Gastrocnemius medialis (tissue), 4 donors: ENCODE measurements at regions not wholly inside any gene's neighbourhood (a gene's known extent, or its start where the extent isn't known, plus 50 kb on each side); places are given as distances from the start of the nearest gene placed in this dataset.

Experiments
- ATAC-seq, 2 donors: fragments of 150-250 bp; one replicate each; pipeline ENCODE4 v1.9.1; 2016
- DNase-seq, 2 donors: peaks; one replicate each; pipeline ENCODE4 v3.0.0-alpha.2; 2019
- H3K27ac ChIP-seq, 4 donors: fragments of 200-600 bp; sonication (generic); 1 replicate in 1 of 4; 2 replicates in 3 of 4; pipeline ENCODE4 v1.5.1; 2016 to 2018; ENCODE audit warnings: mild to moderate bottlenecking in 2 of 4, moderate library complexity in 1 of 4
- H3K27me3 ChIP-seq, 3 donors: fragments of 200-600 bp; sonication (generic) in 2 of 3; 1 replicate in 1 of 3; 2 replicates in 2 of 3; pipeline versions ENCODE4 v1.5.1 to v1.6.0; 2016 to 2019; ENCODE audit warnings: mild to moderate bottlenecking in 1 of 3, moderate library complexity in 1 of 3
- H3K36me3 ChIP-seq, 2 donors: fragments of 200-600 bp; sonication (generic) in 1 of 2; one replicate each; pipeline ENCODE4 v1.5.1; 2017 to 2018
- H3K4me1 ChIP-seq, 2 donors: fragments of 200-600 bp; sonication (generic) in 1 of 2; one replicate each; pipeline ENCODE4 v1.5.1; 2016 to 2017; ENCODE audit warnings: mild to moderate bottlenecking in 2 of 2
- H3K4me3 ChIP-seq, 4 donors: fragments of 200-600 bp; sonication (generic) in 3 of 4; 1 replicate in 1 of 4; 2 replicates in 3 of 4; pipeline ENCODE4 v1.5.1; 2016 to 2019; ENCODE audit warnings: mild to moderate bottlenecking in 2 of 4
- H3K9me3 ChIP-seq, 3 donors: fragments of 200-600 bp; sonication (generic) in 2 of 3; 1 replicate in 1 of 3; 2 replicates in 2 of 3; pipeline ENCODE4 v1.5.1; 2016 to 2019
- POLR2A ChIP-seq, 2 donors: fragments of 450-650 bp; IDR thresholded peaks; one replicate each; pipeline ENCODE4 v1.6.1; 2017; ENCODE audit warnings: antibody characterized with exemption in 2 of 2, mild to moderate bottlenecking in 2 of 2, moderate library complexity in 2 of 2
- in situ Hi-C, 4 donors: fragments of 200-750 bp; cut with MboI; loops; one replicate each; pipeline versions ENCODE4 v1.15.0 to v1.8.0; 2017; ENCODE audit warnings: low sequenced_read_pairs in 4 of 4
- intact Hi-C: fragments of 100-400 bp; cut with DNase I; formaldehyde crosslinking; loops from one replicate; pipeline ENCODE4 v1.15.1; 2023; ENCODE audit warnings: low total_unique reads
- TF ChIP-seq, protein P1 (sequence below), 5 experiments: fragments of 450-650 bp in 3 of 5; fragments of 200-600 bp in 2 of 5; sonication (generic) in 2 of 5; IDR thresholded peaks in 4 of 5; conservative IDR thresholded peaks in 1 of 5; 1 replicate in 4 of 5; 2 replicates in 1 of 5; pipeline ENCODE4 v1.5.1; 2016 to 2019; ENCODE audit warnings: antibody characterized with exemption in 5 of 5, mild to moderate bottlenecking in 3 of 5, moderate library complexity in 3 of 5

DNA sequence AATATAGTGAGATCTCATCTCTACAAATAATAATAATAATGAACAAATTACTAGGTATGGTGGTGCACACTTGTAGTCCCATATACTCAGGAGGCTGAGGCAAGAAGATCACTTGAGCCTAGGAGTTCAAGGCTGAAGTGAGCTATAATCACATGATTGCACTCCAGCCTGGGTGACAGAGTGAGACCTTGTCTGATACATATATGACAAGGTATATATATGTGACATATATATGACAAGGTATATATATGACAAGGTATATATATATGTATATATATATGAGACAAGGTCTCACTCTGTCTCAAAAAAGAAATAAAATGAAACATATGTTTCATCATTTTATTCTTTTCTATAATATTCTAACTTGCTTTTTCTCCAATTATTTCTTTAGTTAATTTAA lies 278.1 kb upstream of the TET2 start:
- Histone ChIP-seq H3K27me3 (no peaks in the 10 kb centered on the region), H3K4me1 (no peaks in the 10 kb centered on the region), H3K4me3 (no peak overlapping the region), H3K9me3 (no peaks in the 10 kb centered on the region), H3K36me3 (no peaks in the 10 kb centered on the region), H3K27ac (no peak overlapping the region)
- in situ Hi-C loops (loop anchor here in 1 of 4 donors (25.0 kb wide), 1 partner anchor 806 kb away; no protein-coding TSS in a partner anchor), intact Hi-C loops (no loop called here)
- DNase-seq (no peak), ATAC-seq (no peak)
- TF ChIP-seq POLR2A (IDR thresholded peaks at IDR 0.05): no peak
- TF ChIP-seq, protein P1, sequence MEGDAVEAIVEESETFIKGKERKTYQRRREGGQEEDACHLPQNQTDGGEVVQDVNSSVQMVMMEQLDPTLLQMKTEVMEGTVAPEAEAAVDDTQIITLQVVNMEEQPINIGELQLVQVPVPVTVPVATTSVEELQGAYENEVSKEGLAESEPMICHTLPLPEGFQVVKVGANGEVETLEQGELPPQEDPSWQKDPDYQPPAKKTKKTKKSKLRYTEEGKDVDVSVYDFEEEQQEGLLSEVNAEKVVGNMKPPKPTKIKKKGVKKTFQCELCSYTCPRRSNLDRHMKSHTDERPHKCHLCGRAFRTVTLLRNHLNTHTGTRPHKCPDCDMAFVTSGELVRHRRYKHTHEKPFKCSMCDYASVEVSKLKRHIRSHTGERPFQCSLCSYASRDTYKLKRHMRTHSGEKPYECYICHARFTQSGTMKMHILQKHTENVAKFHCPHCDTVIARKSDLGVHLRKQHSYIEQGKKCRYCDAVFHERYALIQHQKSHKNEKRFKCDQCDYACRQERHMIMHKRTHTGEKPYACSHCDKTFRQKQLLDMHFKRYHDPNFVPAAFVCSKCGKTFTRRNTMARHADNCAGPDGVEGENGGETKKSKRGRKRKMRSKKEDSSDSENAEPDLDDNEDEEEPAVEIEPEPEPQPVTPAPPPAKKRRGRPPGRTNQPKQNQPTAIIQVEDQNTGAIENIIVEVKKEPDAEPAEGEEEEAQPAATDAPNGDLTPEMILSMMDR (IDR thresholded peaks at IDR 0.05 in 4 of 5, conservative IDR thresholded peaks at IDR 0.05 in 1 of 5): no peak

DNA sequence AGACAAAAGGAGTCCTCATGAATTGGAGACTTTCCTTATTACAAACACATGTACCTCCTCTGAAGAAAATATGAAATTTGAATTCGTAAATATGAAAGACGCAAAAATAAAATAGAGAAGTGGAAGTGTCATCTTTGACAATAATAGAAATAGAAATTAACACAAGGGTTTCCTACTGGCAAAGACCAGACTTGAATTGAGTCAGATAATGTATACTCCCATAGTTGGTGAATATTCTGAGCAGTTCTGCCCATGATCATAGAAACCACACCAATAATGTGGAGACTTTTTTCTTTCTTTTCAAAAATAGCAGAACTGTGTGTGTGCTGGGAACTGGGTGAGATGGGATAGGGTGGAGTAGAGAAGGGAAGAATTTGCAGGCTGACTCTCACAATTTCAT lies 277.7 kb upstream of the TET2 start:
- Histone ChIP-seq H3K27me3 (no peaks in the 10 kb centered on the region), H3K27ac (no peak overlapping the region), H3K36me3 (no peaks in the 10 kb centered on the region), H3K4me3 (no peak overlapping the region), H3K9me3 (no peaks in the 10 kb centered on the region), H3K4me1 (no peaks in the 10 kb centered on the region)
- no peak for ATAC-seq
- TF ChIP-seq, protein P1 (IDR thresholded peaks at IDR 0.05 in 4 of 5, conservative IDR thresholded peaks at IDR 0.05 in 1 of 5): no peak
- no peak for TF ChIP-seq POLR2A (IDR thresholded peaks at IDR 0.05)
- in situ Hi-C loops: loop anchor here in 1 of 4 donors (25.0 kb wide), 1 partner anchor 807 kb away; no protein-coding TSS in a partner anchor
- DNase-seq: no peak
- intact Hi-C loops: no loop called here

DNA sequence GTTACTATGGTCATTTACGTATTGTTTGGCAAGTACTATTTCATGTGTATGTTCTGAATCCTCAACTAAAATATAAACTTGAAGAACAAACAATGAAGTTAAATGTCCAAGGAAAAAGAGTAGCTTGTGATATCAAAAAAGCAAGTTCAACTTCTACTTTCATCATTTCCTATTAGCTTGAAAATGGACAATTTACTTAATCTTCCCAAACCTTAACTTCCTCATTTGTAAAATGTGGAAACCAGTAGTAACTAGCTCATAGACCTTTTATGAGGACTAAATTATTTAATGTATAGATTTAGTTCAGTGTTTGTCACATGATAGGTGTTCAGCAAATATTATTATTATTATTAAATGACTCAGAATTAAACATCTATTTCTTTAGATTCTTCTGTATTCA lies 276.8 kb upstream of the TET2 start:
- no peak overlapping the region for H3K4me3 ChIP-seq
- no peak for ATAC-seq
- H3K27ac ChIP-seq: no peak overlapping the region
- intact Hi-C loops (no loop called here), in situ Hi-C loops (loop anchor here in 1 of 4 donors (25.0 kb wide), 1 partner anchor 808 kb away; no protein-coding TSS in a partner anchor)
- H3K36me3 ChIP-seq: no peaks in the 10 kb centered on the region
- no peaks in the 10 kb centered on the region for H3K4me1 ChIP-seq
- no peak for DNase-seq
- no peak for TF ChIP-seq POLR2A (IDR thresholded peaks at IDR 0.05)
- no peaks in the 10 kb centered on the region for H3K9me3 ChIP-seq
- H3K27me3 ChIP-seq: no peaks in the 10 kb centered on the region

DNA sequence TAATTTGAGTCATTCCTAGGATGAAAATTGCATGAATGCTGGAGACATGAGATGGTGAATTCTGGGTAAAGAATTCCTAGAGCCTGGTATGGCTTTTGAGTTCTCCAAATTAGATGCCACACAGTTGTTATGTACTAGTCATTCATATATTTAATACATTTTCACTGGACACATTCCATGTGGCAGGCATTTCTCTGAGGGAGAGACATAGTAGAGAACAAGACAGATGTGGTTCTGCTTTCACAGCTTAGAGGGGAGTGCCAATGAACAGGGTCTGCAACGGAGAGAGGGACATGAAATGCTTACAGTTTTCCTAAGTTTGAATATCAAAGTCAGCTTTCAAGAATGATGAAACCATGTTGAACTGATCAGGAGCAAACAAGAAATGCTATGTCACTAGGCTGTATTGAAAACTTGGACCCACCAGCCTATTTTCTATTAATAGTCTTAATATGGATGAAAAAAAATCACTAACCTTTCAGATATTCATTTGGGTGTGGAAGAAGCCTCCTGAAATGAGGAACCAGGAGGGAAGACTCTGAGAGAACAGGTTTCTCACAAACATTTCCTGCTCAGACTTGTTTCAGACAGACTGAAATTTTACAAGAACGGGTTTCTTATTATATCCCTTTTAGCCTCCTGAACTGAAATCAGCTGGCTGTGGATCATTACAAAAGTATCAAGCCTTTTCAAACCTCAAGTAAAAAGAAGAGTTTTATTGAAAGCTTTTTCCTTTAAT lies 276.0 kb upstream of the TET2 start:
- in situ Hi-C loops: loop anchor here in 1 of 4 donors (25.0 kb wide), 1 partner anchor 808 kb away; no protein-coding TSS in a partner anchor
- Histone ChIP-seq H3K27ac (no peak overlapping the region), H3K4me3 (no peak overlapping the region), H3K9me3 (no peaks in the 10 kb centered on the region), H3K27me3 (no peaks in the 10 kb centered on the region), H3K36me3 (no peaks in the 10 kb centered on the region), H3K4me1 (no peaks in the 10 kb centered on the region)
- ATAC-seq (no peak), DNase-seq (no peak)
- TF ChIP-seq, protein P1 (IDR thresholded peaks at IDR 0.05 in 4 of 5, conservative IDR thresholded peaks at IDR 0.05 in 1 of 5): no peak
- TF ChIP-seq POLR2A (IDR thresholded peaks at IDR 0.05): no peak
- intact Hi-C loops: no loop called here

DNA sequence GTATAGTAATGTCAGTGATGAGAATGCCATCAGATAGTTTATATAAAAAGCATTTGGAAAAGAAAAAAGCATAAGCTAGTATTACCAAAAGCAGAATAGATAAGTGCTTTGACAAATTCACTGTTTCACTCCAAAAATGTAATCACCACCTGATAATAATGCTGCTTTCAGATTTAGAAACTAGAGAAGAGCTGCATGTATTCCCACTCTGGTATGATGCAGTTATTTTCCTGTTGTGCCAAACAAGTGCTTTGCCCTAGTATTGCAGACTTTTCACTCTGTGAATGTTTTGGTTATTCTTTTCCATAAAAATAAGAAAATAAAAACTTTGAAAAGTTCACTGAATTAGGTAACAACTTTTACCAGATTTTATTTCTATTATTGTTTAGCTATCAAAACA lies 267.7 kb upstream of the TET2 start:
- in situ Hi-C loops (no loop called here), intact Hi-C loops (no loop called here)
- Histone ChIP-seq H3K4me1 (no peaks in the 10 kb centered on the region), H3K4me3 (no peak overlapping the region), H3K9me3 (no peaks in the 10 kb centered on the region), H3K36me3 (no peaks in the 10 kb centered on the region), H3K27ac (no peak overlapping the region), H3K27me3 (no peaks in the 10 kb centered on the region)
- DNase-seq (no peak), ATAC-seq (no peak)
- TF ChIP-seq, protein P1 (IDR thresholded peaks at IDR 0.05 in 4 of 5, conservative IDR thresholded peaks at IDR 0.05 in 1 of 5): no peak
- TF ChIP-seq POLR2A (IDR thresholded peaks at IDR 0.05): no peak
